ENCODE measurements at regions not wholly inside any gene's neighbourhood (a gene's known extent, or its start where the extent isn't known, plus 50 kb on each side); places are given as distances from the start of the nearest gene placed in this dataset.

DNA sequence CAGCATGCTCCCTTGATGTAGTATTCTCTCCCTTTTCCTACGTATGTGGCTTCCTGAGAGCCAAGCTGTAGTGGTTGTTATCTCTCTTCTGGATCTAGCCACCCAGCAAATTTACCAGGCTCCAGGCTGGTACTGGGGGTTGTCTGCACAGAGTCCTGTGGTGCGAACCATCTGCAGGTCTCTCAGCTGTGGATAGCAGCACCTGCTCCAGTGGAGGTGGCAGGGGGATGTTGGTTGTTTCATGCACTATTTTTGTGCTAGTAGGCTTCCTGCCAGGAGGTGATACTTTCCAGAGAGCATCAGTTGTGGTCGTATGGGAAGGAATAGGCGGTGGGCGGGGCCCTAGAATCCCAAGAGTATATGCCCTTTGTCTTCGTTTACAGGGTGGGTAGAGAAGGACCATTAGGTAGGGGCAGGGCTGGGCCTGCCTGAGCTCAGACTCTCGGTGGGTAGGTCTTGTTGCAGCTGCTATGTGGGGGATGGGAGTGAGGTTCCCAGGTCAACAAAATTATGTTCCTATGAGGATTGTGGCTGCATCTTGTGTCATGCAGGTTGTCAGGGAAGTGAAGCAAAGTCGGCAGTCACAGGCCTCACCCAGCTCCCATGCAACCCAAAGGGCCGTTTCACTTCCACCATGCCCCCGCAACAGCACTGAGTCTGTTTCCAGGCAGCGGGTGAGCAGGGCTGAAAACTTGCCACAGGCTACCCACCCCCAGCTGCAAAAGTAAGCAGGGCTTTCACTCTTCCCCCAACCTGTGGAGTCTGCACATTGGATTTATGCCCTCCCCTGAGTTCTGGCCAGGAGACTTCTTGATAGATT, 1139.5 kb downstream of the BCL11A start:
- TF ChIP-seq CTCF (IDR thresholded peaks at IDR 0.05) (no peak), POLR2A (IDR thresholded peaks at IDR 0.05) (no peak)
